GM19395 (cell line): ENCODE measurements at regions not wholly inside any gene's neighbourhood (a gene's known extent, or its start where the extent isn't known, plus 50 kb on each side); places are given as distances from the start of the nearest gene placed in this dataset.
"Not testable (repeated sequence)": the region's sequence is repeated elsewhere in the genome, so short reads cannot be mapped to it uniquely, and the experiment has no call there.

Experiments used
- ATAC-seq: cut with Tn5 transposase; IDR thresholded peaks from one replicate; pipeline ENCODE4 v1.9.1; 2021; ENCODE audit warnings: mild to moderate bottlenecking, moderate library complexity; ENCODE audit not compliant: unreplicated experiment

DNA sequence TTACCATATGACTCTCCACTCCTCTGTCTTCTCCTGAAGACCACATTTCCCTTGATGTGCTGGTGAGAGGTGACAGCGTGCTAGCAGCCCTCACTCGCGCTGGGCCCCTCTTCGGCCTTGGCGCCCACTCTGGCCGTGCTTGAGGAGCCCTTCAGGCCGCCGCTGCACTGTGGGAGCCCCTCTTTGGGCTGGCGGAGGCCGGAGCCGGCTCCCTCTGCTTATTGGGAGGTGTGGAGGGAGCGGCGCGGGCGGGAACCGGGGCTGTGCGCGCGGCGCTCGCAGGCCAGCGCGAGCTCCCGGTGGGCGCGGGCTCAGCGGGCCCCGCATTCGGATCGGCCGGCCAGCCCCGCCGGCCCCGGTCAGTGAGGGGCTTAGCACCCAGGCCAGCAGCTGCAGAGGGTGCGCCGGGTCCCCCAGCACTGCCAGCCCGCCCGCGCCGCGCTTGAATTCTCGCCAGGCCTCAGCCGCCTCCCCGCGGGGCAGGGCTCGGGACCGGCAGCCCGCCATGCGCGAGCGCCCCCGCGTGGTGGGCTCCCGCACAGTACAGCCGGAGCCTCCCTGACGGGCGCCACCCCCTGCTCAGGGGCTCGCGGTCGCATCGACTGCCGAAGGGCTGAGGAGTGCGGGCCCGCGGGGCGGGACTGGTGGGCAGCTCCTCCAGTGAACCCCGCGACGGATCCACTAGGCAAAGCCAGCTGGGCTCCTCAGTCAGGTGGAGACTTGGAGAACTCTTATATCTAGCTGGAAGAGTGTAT lies 246.6 kb upstream of the REG3G start:
- ATAC-seq, result no peak

DNA sequence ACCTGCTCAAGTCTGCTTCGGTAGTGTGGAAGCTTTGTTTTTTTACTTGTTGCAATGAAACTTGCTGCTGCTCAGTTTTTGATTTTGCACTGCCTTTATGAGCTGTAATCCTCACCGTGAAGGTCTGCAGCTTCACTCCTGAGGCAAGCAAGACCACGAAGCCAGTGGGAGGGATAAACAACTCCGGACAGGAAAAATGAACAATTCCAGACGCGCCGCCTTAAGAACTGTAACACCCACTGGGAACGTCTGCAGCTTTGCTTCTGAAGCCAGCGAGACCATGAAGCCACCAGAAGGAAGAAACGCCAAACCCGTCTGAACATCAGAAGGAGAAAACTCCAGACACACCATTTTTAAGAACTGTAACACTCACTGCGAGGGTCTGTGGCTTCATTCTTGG lies 245.7 kb upstream of the REG3G start:
- no peak for ATAC-seq

DNA sequence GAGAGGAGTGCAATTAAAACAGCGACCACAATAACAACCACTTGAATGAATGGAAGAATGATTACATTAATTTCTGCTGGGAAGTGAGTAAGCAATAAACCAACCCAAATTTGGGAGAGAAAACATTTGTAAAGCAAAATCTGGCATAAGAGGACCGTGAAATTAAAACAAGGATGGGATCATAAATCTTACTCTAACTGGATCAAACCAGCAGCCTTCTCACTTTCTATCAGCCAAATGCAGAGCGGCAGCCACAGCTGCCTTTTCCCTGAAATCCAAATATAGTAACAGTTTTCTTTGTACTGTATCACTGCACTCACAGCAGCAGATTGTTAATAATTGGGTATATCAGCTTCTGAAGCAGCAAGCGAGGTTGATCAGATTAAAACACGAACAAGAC lies 245.2 kb upstream of the REG3G start:
- no peak for ATAC-seq

DNA sequence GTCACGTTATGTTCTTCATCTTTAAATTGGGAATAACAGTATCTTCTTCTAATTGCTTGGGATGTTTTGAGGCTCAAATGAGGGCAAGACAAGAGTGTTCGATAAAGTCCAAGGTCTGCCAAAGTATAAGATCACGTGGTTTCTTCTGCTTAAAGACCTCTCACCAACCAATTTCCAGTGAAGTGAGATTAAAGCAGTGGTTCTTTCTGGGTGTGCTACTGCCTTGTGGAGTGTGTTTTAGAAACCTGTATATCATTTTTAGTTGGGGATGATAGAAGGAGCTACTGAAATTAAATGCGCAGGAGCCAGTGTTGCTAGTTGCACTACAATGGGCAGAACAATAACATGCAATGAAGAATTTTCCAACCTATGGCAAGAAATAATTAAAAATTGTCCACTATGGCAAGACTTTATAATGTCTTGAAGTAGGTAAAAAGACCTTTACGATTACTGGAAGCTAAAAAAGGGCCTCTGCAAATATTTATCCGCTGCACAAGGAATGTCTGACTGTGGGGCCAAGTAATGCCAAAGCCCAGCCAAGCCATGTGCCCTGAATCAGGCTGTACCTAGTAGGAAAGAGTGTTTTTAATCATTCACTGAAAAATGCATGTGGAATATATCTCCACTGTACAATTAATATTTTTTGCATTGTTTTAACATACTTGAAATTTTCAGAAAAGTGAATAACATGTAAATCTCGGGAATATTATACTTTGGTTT lies 244.5 kb upstream of the REG3G start:
- no peak for ATAC-seq

DNA sequence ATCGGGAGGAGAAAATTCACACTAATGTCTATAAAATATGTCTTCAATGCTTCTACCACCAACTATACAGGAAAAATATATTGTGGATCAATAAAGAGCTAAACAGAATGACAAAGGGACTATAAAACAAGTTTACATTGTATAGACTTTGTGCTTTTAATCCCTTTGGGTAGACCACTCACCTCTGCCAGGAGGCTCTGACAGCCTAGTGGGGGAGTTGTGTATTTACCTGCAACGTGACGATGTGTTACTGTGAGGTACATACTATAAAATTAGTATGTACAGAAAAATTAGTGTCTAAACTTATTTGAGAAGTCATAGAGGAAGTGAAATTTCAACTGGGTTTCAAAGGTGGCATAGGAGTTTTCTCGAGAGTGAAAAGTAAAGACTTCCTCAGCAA lies 243.3 kb upstream of the REG3G start:
- no peak for ATAC-seq

DNA sequence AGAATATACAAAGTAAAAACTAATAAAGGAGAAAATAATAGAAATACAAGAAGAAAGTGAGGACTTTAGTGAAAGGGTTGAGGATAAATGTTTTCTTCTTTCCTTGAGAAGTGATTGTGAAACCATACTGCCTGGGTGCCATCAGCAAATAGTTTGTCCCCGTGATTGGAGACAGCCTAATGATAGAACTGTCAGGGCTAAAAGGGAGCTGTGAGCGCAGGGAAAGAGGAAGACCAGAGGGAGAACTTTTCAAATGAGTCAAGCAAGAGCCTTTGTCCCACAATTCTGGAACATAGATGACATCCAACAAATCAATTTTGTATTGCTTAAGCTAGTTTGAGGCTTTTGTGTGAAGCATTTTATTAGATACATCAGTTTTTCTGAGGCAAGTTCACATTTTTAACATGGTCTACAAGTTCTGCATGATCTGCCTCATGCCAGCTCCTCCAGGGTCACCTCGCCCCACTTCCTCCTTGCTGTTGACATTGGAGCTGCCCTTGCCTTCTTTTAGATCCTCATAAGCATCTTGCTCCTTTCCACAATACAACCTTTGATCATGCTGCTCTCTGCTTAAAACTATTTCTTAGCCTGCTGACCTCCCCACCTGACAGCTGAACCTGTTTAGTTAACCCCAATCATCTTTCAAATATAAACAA lies 213.4 kb upstream of the REG3G start:
- no peak for ATAC-seq

DNA sequence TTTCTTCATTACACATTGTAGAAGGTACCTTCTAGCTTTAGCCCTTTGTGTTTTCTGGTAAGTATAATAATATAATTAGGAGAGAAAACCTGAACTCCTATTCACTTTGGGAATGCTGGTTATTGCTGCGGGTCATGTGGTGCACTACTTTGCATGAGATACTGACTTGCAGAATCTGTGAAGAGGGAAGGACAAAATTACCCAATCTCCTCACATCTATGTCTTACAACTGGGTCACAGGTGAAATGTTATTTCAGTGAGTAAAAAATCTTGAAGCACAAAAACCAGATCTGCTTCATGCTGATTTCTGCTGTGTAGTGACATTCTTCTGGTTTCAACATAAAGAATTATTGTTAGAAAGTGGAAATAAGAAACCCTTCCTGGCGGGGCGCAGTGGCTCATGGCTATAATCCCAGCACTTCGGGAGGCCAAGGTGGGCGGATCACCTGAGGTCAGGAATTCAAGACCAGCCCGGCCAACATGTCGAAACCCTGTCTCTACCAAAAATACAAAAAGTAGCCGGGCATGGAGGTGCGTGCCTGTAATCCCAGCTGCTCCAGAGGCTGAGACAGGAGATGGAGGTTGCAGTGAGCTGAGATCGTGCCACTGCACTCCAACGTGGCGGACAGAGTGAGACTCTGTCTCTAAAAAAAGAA lies 211.0 kb upstream of the REG3G start:
- no peak for ATAC-seq

DNA sequence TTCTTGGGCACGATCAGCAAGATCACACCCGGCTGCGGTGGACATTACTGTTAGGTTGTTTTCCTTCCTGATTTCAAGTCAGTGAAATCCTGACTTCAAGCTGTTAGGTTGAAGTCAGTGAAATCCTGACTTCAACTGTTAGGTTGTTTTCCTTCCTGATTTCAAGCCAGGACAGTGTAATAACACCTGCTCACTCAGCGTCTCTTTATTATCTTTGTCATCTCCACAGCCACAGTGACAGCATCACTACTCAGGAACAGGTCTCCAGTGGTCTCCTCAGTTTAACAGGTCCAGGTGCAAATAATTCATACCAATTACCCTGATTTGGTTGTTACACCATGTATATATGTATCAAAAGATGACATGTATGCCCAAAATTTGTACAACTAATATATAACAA lies 208.1 kb upstream of the REG3G start:
- no peak for ATAC-seq

DNA sequence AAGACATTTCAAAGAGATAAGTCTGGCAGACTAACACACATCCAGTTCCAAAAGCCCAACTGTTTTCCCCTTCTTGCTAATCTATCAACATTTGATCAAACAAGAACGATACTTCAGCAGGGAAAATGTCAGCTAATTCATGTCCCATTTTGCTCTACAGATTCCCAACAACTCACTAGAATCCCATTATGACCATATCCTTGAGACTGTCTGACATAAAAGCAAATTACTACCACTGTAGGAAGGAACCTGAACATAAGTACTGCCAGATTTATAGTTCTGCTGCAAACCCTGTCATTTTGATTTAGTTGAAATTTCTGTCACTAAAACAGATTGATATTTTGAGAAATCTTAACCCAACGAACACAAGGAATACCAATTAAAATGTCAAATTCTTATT lies 193.0 kb upstream of the REG3G start:
- no peak for ATAC-seq

DNA sequence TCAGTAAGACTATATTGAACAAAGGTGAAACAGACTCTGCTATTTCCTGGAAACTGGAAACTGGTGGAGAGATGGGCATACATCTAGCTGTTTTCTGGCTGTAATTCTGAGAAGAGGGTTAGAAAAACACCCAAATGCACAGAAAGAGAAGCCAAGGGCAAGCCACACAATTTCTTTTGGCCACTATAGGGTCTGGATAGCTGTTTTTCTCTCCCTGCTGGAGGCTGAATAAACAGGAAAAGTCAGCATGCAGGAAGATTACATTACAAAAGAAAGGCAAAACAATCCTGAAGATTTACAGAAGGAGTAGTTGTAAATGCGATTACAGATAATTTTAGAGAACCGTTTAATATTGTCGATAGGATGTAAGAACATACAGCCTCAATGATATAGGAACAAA lies 186.2 kb upstream of the REG3G start:
- ATAC-seq, result no peak

DNA sequence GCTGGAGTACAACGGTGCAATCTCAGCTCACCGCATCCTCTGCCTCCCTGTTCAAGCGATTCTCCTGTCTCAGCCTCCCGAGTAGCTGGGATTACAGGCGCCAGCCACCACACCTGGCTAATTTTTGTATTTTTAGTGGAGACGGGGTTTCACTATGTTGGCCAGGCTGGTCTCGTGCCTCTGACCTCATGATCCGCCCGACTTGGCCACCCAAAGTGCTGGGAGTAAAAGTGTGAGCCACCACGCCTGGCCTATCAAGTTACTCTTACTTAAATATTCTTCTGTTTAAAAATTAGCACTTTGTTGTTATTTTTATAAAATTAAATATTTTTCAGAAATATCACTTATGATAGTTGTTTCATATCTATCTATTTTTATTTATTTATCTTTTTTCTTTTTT lies 185.2 kb upstream of the REG3G start:
- not testable (repeated sequence) for ATAC-seq

DNA sequence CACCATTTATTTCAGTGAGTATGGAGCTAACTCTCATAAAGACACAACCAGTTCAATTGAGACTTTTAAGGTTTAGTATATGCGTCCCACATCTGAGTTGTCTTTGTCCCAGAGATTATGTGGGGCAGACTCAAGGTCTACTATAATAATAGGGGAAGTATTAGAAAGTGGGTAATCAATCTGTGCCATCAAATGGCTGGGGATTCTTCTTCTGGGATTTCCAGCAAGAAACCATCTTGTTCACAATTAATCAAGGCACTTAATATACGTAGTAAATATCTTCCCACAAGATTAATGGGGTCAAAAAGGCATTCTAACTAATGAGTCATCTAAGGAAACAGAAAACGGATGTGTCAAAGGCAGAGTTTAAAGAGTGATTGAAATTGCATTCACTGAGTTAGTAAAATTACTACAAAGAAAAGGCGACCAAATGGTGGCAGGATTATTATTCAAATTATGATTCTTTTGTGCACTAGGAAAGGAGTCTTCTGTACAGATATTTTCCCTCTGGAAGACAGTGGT lies 179.8 kb upstream of the REG3G start:
- ATAC-seq, result no peak

DNA sequence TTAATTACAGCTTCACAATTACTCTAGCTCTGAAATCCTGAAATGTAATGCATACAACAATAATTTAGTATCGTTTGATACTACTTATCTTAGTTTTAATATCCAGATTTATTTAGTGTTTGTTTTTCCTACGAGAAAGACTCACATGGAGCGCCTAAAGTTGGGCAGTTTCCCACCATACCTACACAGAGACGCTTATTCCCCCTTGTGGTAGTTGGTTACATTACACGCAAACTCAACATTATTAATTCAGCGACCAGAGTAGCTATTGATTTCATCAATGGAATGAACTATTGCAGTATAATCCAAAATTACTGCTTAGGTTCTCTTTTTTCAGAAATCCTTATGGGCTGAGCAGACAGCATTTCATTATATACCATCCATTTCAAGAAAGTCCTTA lies 164.0 kb upstream of the REG3G start:
- ATAC-seq, result no peak

DNA sequence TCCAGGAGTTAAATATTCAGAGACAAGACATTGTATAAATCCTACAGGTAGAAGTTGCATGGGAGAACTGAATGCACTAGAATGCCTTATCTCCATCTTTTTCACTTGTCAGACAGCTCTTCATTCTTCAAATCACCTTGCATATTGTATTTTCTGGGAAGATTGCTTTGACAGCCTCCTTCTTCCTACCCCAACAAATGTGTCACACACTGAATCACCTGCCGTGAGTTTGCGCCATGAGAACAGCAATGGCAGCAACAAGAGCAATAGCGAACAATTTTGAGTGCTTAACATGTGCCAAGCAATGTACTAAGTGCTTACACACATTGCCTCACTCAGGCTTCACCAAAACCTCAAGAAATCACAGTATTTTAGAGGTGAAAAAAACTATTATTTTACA lies 161.3 kb upstream of the REG3G start:
- ATAC-seq, result no peak

DNA sequence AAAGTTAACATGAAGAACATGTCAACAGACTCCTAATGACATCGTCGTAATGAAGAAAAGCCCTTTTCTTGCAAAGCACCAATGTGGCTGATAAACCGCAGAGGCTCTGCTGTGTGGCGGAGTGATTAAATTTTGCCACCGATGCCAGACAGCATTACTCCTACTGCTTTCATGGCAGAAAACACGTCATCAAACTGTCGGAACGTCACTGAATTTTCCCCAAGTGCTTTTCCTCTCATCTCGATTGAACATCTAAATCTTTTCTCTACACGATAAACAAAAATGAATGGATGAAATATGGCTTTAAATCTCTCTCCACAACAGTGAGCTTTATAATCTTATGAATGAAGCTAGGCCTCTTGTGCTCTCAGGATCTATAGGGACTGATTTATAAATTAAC lies 159.8 kb upstream of the REG3G start:
- no peak for ATAC-seq

DNA sequence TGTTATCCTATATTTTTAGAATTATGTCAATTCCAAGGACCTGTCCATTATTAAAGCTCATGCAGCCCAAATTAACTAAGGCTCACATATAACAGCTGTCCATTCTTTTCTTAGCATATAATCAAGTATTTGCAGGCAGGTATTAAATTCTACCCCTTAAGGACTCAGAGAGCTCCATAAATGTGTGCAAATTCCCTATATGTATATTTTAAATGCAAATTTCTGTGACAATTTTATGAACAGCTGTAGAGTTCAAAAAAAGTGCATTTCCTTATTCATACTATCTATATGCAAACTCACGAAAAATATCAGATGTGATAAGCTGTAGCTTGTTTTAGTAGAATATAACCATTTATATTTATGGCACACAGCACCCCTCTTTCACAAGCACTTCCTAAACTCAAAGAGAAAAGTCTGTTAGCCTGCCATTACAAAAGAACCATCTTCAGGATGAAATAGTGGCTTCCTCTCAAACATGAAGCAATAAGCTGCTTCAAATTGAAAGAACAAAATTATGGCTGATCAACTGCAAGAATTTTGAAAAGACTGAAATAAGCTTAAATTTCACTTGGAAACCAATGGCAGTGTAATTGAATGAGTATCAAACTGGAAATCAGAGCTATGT lies 155.0 kb upstream of the REG3G start:
- ATAC-seq, result no peak

DNA sequence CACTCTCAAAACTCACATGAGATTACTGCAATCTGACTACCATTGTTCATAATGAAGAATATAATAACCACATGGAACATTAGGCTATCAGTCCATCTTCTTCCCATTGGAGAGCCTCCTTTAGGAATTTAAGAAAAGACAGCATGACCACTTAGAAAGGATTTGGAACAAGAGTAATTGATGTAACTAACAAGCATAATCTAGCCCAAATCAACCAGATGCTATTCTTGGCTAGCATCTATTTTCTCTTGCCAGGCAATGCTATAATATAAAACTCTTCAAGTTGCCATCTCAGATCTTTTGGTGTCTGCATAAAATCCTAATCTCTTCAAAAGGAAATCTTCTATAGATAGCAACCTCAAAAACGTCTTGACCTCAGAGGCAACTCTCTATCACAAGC lies 152.0 kb upstream of the REG3G start:
- ATAC-seq, result no peak

DNA sequence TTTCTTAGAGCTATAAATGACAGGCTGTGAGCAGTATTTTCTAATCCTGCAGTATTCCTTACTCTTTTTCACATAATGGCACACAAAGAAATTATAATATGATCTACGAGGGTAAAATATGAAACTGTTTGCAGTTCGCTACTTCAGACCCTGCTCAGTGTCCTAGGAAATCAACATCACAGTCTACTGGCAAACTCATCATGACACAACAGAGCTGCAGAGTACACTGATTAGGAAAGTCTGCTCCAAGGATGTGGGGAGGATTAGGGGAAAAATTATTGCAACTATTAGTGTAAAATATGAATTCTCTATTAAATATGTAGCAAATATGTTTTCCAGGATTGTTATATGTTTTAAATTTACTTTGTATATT lies 149.2 kb upstream of the REG3G start:
- no peak for ATAC-seq

DNA sequence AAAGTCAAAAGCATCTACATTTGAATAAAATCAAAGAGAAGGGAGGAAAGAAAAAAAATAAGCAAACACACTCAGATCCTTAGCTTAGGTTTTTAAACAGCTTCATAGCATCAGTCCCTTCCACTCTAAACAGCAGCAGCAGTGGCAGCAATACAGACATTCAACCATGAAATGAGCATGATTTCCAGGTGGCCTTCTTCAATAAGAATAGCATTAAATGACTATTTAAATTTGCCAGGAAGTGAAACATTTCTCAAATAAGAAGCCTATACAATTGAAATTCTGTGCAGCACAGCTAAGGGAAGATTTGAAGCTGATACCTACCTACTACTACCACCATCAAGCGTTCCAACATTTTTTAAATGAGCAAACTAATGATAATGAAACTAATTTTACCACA lies 138.1 kb upstream of the REG3G start:
- no peak for ATAC-seq

DNA sequence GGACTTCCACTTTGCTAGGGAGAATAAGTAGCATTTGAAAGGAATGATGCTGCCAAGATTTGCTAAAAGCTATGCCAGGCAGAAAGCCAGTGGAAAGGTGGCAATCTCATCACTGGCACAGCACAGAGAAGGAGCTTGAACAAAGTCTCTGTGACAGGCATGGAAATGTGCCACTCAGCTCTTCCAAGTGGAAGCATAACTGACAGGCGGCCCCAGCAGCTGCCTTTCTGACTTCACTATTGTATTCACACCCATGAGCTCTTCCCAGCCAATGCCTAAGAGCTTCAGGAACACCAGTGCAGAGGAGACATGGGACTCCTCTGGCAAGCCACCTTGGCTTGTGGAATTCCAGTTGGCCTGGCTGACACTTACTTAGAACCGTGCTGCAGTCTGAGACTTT lies 134.6 kb upstream of the REG3G start:
- ATAC-seq, result no peak

DNA sequence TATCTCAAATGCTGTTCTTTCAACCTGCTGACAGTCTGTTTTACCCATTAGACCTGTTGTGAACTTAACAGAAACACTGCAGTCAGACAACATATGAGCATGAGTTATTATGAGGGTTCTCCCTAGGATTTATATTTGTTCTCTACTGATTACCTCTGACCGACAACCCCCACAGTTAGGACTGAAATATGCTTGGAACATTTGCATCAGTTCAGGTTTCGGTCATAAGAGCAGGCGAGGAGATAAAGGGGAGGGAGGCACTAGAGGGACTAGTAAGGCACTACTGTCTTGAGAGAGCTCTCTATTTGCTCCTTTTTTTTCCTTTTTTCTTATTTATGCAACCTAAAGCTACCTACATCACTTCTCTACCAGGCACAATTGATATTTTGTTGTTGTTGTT lies 133.2 kb upstream of the REG3G start:
- ATAC-seq, result no peak
